ENCODE measurements at regions not wholly inside any gene's neighbourhood (a gene's known extent, or its start where the extent isn't known, plus 50 kb on each side); places are given as distances from the start of the nearest gene placed in this dataset.

- TF ChIP-seq CTCF (IDR thresholded peaks at IDR 0.05; ENCODE audit: low read depth, low read length, missing input control) (no peak), EGR1 (IDR thresholded peaks at IDR 0.05; ENCODE audit: low read depth in 2 of 2) (no peak), JUND (IDR thresholded peaks at IDR 0.05) (no peak), RAD21 (IDR thresholded peaks at IDR 0.05) (no peak), REST (IDR thresholded peaks at IDR 0.05) (no peak), GABPA (IDR thresholded peaks at IDR 0.05 in 1 of 2, conservative IDR thresholded peaks at IDR 0.05 in 1 of 2) (no peak), ZBTB33 (IDR thresholded peaks at IDR 0.05) (no peak), HNF4A (conservative IDR thresholded peaks at IDR 0.05) (no peak), FOXA1 (IDR thresholded peaks at IDR 0.05) (no peak), TAF1 (conservative IDR thresholded peaks at IDR 0.05) (no peak), RXRA (IDR thresholded peaks at IDR 0.05) (no peak), YY1 (IDR thresholded peaks at IDR 0.05) (no peak)
- TF ChIP-seq, protein P1, sequence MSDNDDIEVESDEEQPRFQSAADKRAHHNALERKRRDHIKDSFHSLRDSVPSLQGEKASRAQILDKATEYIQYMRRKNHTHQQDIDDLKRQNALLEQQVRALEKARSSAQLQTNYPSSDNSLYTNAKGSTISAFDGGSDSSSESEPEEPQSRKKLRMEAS (IDR thresholded peaks at IDR 0.05): no peak
- TF ChIP-seq, protein P2, sequence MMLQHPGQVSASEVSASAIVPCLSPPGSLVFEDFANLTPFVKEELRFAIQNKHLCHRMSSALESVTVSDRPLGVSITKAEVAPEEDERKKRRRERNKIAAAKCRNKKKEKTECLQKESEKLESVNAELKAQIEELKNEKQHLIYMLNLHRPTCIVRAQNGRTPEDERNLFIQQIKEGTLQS (IDR thresholded peaks at IDR 0.05): no peak
These were observed 642.9 kb downstream of the AMY1C start for GRCh38 chr1:104392552-104392951.

All from liver (tissue), 3 donors.